Neutrophil (primary cell): ENCODE measurements at regions not wholly inside any gene's neighbourhood (a gene's known extent, or its start where the extent isn't known, plus 50 kb on each side); places are given as distances from the start of the nearest gene placed in this dataset.

Experiments
- H3K27ac ChIP-seq: fragments of 200-600 bp; sonication (generic); 2 replicates; pipeline ENCODE4 v1.5.1; 2016; ENCODE audit warnings: mild to moderate bottlenecking, moderate library complexity
- H3K27me3 ChIP-seq: fragments of 200-600 bp; sonication (generic); 2 replicates; pipeline ENCODE4 v1.6.0; 2016; ENCODE audit warnings: mild to moderate bottlenecking
- H3K36me3 ChIP-seq: fragments of 200-600 bp; sonication (generic); 2 replicates; pipeline ENCODE4 v1.5.1; 2017
- H3K4me1 ChIP-seq, 2 experiments: fragments of 200-600 bp in 1 of 2; sonication (generic) in 1 of 2; 1 replicate in 1 of 2; 2 replicates in 1 of 2; pipeline versions ENCODE4 v1.5.1 to v1.6.1; 2013 to 2016; ENCODE audit warnings: low read depth in 1 of 2, low read length in 1 of 2, mild to moderate bottlenecking in 1 of 2, moderate library complexity in 1 of 2; ENCODE audit not compliant: control insufficient read depth in 1 of 2, insufficient read depth in 1 of 2
- H3K4me3 ChIP-seq, 2 experiments: fragments of 200-600 bp in 1 of 2; sonication (generic) in 1 of 2; 1 replicate in 1 of 2; 2 replicates in 1 of 2; pipeline ENCODE4 v1.5.1; 2013 to 2016; ENCODE audit warnings: low read depth in 1 of 2, low read length in 1 of 2, mild to moderate bottlenecking in 1 of 2, moderate library complexity in 1 of 2
- H3K9me3 ChIP-seq: fragments of 200-600 bp; sonication (generic); 2 replicates; pipeline ENCODE4 v1.5.1; 2016
- TF ChIP-seq, protein P1 (sequence below): fragments of 200-600 bp; sonication (generic); IDR thresholded peaks from 2 replicates; pipeline ENCODE4 v1.5.1; 2016; ENCODE audit warnings: antibody characterized with exemption

DNA sequence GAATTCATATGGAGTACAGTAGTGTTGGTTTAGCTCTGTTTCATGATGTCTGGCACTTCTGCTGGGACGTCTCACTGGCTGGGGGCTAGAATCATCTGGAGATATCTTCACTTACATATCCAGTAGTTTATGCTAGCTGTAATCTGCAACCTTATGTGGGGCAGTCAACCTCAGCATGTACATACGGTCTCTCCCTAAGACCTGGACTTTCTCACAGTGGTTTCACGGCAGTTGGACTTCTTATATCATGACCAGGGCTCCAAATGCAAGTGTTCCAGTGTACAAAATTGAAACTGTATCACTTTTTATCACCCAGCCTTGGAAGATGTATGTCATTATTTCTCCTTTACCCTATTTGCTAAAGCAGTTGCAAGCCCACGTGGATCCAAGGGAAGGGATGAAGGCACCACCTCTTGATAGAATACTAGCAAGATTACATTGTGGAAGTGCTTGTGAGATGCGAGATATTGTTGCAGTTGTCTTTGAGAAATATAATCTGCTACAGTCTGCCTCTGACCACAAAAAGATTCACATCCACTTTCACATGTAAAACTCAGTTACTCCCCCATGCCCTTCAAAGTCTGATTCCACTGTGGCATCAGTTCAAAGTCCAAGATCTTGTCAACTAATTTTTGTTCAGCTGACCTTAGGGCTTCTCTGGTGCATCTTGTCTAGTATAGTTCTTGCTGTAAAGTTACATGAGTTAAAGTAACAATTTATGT lies 316.6 kb upstream of the NCAM1 start:
- H3K27ac ChIP-seq, result no peak overlapping the region
- TF ChIP-seq, protein P1, sequence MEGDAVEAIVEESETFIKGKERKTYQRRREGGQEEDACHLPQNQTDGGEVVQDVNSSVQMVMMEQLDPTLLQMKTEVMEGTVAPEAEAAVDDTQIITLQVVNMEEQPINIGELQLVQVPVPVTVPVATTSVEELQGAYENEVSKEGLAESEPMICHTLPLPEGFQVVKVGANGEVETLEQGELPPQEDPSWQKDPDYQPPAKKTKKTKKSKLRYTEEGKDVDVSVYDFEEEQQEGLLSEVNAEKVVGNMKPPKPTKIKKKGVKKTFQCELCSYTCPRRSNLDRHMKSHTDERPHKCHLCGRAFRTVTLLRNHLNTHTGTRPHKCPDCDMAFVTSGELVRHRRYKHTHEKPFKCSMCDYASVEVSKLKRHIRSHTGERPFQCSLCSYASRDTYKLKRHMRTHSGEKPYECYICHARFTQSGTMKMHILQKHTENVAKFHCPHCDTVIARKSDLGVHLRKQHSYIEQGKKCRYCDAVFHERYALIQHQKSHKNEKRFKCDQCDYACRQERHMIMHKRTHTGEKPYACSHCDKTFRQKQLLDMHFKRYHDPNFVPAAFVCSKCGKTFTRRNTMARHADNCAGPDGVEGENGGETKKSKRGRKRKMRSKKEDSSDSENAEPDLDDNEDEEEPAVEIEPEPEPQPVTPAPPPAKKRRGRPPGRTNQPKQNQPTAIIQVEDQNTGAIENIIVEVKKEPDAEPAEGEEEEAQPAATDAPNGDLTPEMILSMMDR, result no peak
- no peaks in the 10 kb centered on the region for H3K27me3 ChIP-seq
- no peaks in the 10 kb centered on the region for H3K36me3 ChIP-seq
- no peak overlapping the region for H3K4me3 ChIP-seq
- H3K4me1 ChIP-seq, result no peaks in the 10 kb centered on the region
- H3K9me3 ChIP-seq, result no peaks in the 10 kb centered on the region

DNA sequence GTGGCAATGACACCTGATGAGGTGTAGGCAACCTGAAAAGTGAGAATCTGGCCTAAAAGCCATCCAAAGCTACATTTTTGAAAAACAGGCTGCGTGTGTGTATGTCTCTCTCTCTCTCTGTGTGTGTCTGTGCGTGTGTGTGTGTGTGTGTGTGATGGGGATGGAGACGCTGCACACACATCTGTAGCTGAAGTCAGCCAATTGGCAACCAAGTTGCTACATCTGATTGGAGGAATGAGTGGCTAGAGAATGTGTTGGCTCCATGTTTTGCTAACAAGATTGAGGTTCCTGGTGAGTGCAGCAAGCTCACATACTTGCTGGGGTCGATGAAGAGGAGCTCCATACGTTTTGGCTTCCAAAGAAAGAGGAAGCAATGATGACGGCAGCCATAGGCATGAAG lies 311.4 kb upstream of the NCAM1 start:
- no peak overlapping the region for H3K4me3 ChIP-seq
- TF ChIP-seq, protein P1, result no peak
- H3K27ac ChIP-seq, result no peak overlapping the region
- H3K4me1 ChIP-seq, result no peaks in the 10 kb centered on the region
- no peaks in the 10 kb centered on the region for H3K27me3 ChIP-seq
- no peaks in the 10 kb centered on the region for H3K9me3 ChIP-seq
- H3K36me3 ChIP-seq, result no peaks in the 10 kb centered on the region

DNA sequence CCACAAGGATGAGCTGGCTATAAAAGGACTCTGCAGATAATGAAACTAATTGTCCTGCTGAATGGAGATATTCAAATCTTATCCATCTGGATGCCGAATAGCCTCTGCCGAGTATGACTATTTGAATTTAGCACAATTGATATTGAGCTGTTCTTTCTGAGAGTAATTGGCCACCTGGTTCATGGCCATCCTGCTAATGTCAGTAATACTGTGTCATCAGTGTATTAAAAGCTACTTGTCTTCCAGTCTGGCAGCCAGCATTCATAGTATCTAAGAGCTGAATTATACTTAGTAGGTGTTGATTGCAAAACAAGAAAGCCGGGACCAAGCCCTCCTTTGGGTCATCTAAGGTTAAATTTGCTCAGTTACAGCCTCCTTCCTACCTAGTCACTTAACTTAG lies 310.7 kb upstream of the NCAM1 start:
- no peak overlapping the region for H3K27ac ChIP-seq
- H3K4me3 ChIP-seq, result no peak overlapping the region
- no peaks in the 10 kb centered on the region for H3K36me3 ChIP-seq
- no peaks in the 10 kb centered on the region for H3K27me3 ChIP-seq
- no peaks in the 10 kb centered on the region for H3K4me1 ChIP-seq
- TF ChIP-seq, protein P1, result no peak
- H3K9me3 ChIP-seq, result no peaks in the 10 kb centered on the region

DNA sequence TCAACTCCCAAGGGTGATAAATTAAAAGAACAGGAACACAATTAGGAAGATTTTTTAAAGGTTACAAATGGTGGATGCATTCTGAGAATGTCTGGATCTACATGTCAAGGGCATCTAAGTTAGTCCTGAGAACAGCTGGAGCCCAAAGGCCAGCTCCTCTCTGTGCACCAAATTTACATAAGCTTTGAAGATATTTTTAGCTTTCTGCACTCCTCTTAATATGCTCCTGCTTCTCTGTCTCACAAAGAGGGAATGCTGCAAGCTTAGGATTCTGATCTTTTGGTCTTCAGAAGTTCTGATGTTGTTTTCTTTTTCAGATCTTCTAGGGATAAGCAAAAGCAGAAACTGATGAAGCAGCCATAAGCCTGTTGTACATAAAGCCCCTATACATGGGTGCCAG lies 309.8 kb upstream of the NCAM1 start:
- Histone ChIP-seq H3K4me1 (no peaks in the 10 kb centered on the region), H3K27me3 (no peaks in the 10 kb centered on the region), H3K36me3 (no peaks in the 10 kb centered on the region), H3K9me3 (no peaks in the 10 kb centered on the region), H3K4me3 (no peak overlapping the region), H3K27ac (no peak overlapping the region)
- TF ChIP-seq, protein P1, result no peak

DNA sequence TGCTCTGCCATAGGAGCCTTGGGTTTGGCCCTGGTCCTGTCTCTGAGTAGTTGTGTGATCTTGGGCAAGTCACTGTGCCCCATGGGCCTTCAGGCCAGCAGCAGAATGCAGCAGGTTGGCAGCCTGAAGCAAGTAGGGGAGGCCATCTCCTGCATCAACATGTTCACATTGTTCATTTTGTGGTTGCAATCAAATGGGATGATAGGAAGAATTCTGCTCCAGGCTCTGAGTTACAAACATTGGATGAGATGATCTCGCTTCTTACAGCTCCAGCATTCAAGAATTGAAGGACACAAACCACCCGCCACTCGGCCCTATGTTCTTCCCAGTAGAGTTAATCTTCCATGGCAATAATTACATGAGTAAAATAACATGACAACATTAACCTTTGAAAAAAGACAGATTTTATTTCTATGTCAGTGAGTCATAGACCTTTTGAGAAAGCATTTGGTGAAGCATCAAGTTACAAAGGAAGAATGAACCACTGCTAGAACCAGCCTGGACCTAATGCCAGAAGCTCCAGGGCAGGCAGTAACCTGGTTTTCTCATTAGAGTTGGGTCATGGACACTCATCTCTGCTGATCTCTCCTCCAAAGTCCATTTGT lies 308.3 kb upstream of the NCAM1 start:
- TF ChIP-seq, protein P1, result no peak
- no peak overlapping the region for H3K4me3 ChIP-seq
- H3K27me3 ChIP-seq, result no peaks in the 10 kb centered on the region
- no peaks in the 10 kb centered on the region for H3K9me3 ChIP-seq
- no peaks in the 10 kb centered on the region for H3K4me1 ChIP-seq
- no peaks in the 10 kb centered on the region for H3K36me3 ChIP-seq
- no peak overlapping the region for H3K27ac ChIP-seq
